ENCODE measurements at regions not wholly inside any gene's neighbourhood (a gene's known extent, or its start where the extent isn't known, plus 50 kb on each side); places are given as distances from the start of the nearest gene placed in this dataset.

DNA sequence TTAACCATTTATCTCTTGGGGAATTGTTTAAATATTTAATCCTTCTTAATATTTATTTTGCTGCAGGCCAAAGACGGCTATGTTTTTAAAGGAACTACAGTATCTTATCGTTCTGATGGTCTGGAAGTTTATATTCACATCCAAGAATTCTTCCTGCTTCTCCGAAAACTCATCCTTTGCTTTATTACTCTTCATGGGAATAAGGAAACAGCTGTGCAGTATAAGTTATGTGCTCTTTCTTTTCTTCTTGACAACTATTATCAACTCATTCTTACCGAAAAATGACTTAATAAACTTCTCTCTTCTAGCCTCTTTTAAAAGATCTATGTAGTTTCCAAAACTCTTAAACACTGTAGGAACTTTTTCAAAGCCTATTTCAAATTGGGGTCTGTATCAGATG is 335.6 kb upstream of the NOVA1 start:
- no peak for DNase-seq
- ATAC-seq, result no peak
- TF ChIP-seq, protein P1, sequence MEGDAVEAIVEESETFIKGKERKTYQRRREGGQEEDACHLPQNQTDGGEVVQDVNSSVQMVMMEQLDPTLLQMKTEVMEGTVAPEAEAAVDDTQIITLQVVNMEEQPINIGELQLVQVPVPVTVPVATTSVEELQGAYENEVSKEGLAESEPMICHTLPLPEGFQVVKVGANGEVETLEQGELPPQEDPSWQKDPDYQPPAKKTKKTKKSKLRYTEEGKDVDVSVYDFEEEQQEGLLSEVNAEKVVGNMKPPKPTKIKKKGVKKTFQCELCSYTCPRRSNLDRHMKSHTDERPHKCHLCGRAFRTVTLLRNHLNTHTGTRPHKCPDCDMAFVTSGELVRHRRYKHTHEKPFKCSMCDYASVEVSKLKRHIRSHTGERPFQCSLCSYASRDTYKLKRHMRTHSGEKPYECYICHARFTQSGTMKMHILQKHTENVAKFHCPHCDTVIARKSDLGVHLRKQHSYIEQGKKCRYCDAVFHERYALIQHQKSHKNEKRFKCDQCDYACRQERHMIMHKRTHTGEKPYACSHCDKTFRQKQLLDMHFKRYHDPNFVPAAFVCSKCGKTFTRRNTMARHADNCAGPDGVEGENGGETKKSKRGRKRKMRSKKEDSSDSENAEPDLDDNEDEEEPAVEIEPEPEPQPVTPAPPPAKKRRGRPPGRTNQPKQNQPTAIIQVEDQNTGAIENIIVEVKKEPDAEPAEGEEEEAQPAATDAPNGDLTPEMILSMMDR (IDR thresholded peaks at IDR 0.05), result no peak
- Histone ChIP-seq H3K27ac (no peak overlapping the region), H3K4me1 (no peaks in the 10 kb centered on the region), H3K36me3 (no peaks in the 10 kb centered on the region), H3K9me3 (no peaks in the 10 kb centered on the region), H3K27me3 (no peaks in the 10 kb centered on the region), H3K4me3 (no peak overlapping the region)
- intact Hi-C loops (cut with DNase I), result no loop called here
- 55 to 63% methylated on average over 4 of the region's 4 CpGs for WGBS, 2 donors

DNA sequence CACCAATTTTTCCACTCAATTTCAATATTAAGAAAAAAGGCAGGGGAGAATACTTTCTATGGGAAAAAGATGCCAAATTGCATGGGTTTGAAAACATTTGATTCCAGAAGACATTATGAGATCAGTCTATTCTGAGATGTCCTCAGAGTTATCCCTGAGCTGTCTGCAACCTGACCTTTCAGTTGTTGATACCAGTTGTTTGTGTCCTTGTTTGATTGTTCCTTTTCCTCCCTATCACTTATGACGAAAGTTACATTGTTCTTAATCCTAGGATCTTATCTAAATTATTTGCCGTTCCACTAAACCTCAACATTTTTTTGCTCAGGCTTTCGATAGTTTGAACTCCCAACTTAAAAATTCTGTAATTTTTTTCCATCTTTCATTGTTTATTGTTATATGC is 336.3 kb upstream of the NOVA1 start:
- H3K4me3 ChIP-seq, result no peak overlapping the region
- TF ChIP-seq, protein P1 (IDR thresholded peaks at IDR 0.05), result no peak
- H3K36me3 ChIP-seq, result no peaks in the 10 kb centered on the region
- DNase-seq (no peak), ATAC-seq (no peak)
- no peaks in the 10 kb centered on the region for H3K9me3 ChIP-seq
- intact Hi-C loops (cut with DNase I), result no loop called here
- 43 to 52% methylated on average over 3 of the region's 3 CpGs for WGBS, 2 donors
- H3K27me3 ChIP-seq, result no peaks in the 10 kb centered on the region
- H3K4me1 ChIP-seq, result no peaks in the 10 kb centered on the region
- H3K27ac ChIP-seq, result no peak overlapping the region

GRCh38 chr14:26935733-26936132 is 337.9 kb upstream of the NOVA1 start:
- WGBS, 2 donors, result 62 to 63% methylated on average over 4 of the region's 4 CpGs

DNA sequence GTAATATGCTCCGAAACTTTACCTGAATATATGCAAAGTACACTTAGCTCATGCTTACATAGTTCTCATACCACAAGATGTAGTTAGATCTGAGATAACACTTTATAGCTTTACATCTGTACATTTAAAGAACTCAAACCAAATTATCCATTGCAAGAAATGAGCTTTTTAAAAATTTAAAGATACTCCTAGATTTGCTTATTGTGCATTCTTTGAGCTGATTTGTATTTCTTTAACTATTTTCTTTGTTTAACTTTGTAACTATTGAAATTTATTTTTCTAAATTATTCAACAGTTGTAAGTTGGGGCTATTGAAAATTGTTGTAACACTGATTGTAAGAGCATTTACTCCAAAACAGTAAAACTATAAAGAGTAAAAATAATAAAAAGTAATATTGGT is 340.2 kb upstream of the NOVA1 start:
- TF ChIP-seq, protein P1 (IDR thresholded peaks at IDR 0.05), result no peak
- WGBS, 2 donors, result 79 to 81% methylated on average over 1 of the region's 1 CpG
- intact Hi-C loops (cut with DNase I), result no loop called here

More at GRCh38 chr14:26935733-26936132, 337.9 kb upstream of the NOVA1 start:
- Histone ChIP-seq H3K27me3 (no peaks in the 10 kb centered on the region), H3K27ac (no peak overlapping the region), H3K4me1 (no peaks in the 10 kb centered on the region), H3K36me3 (no peaks in the 10 kb centered on the region), H3K9me3 (no peaks in the 10 kb centered on the region), H3K4me3 (no peak overlapping the region)
- intact Hi-C loops (cut with DNase I), result no loop called here
- TF ChIP-seq, protein P1 (IDR thresholded peaks at IDR 0.05), result no peak
- no peak for ATAC-seq
- no peak for DNase-seq

DNA sequence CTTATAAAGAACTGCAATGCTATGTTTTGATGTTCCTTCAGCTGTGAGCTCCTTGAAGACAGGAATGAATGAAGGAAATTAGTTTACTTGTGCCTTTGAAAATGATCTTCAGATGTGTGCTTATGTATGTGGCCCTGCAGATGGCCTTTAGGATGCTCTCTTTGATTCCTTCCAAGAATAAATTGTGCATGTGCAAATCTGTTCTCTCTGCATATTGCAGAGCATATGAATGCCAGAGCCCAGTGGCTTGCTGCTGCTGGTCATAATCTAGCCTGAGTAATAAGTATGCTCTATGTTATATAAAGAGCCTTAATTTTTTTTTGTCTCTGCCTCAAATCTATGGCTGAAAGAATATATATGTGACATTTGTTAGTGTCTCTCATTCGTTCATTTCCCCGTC is 341.9 kb upstream of the NOVA1 start:
- no peak overlapping the region for H3K27ac ChIP-seq
- no peaks in the 10 kb centered on the region for H3K4me1 ChIP-seq
- WGBS, 2 donors, result 83 to 92% methylated on average over 2 of the region's 2 CpGs
- H3K4me3 ChIP-seq, result no peak overlapping the region
- ATAC-seq (no peak), DNase-seq (no peak)
- intact Hi-C loops (cut with DNase I), result no loop called here
- H3K27me3 ChIP-seq, result no peaks in the 10 kb centered on the region
- H3K9me3 ChIP-seq, result no peaks in the 10 kb centered on the region
- TF ChIP-seq, protein P1 (IDR thresholded peaks at IDR 0.05), result no peak
- H3K36me3 ChIP-seq, result no peaks in the 10 kb centered on the region

More for the DNA sequence above, 340.2 kb upstream of the NOVA1 start:
- no peaks in the 10 kb centered on the region for H3K9me3 ChIP-seq
- ATAC-seq (no peak), DNase-seq (no peak)
- no peaks in the 10 kb centered on the region for H3K36me3 ChIP-seq
- no peaks in the 10 kb centered on the region for H3K4me1 ChIP-seq
- no peak overlapping the region for H3K27ac ChIP-seq
- no peak overlapping the region for H3K4me3 ChIP-seq
- H3K27me3 ChIP-seq, result no peaks in the 10 kb centered on the region

Data from heart right ventricle (tissue), 16 donors.